H9 (cell line): ENCODE measurements at regions not wholly inside any gene's neighbourhood (a gene's known extent, or its start where the extent isn't known, plus 50 kb on each side); places are given as distances from the start of the nearest gene placed in this dataset.

ENCODE experiments used
- DNase-seq: peaks from one replicate; pipeline ENCODE4 v3.0.0-alpha.2; 2017
- H2AFZ ChIP-seq: one replicate; pipeline ENCODE4 v1.6.1; 2013; ENCODE audit warnings: mild to moderate bottlenecking, low read length, control low read depth, moderate library complexity
- H2AK5ac ChIP-seq: 2 replicates; pipeline ENCODE4 v1.6.1; 2013; ENCODE audit warnings: low read length, control low read depth, mixed read lengths; ENCODE audit not compliant: insufficient read length
- H2BK120ac ChIP-seq: one replicate; pipeline ENCODE4 v1.6.1; 2013; ENCODE audit warnings: low read depth, mild to moderate bottlenecking, low read length, control low read depth, inconsistent platforms; ENCODE audit not compliant: poor library complexity, severe bottlenecking
- H2BK12ac ChIP-seq: 2 replicates; pipeline ENCODE4 v1.6.1; 2013; ENCODE audit warnings: low read length, control low read depth, mixed read lengths, low read depth; ENCODE audit not compliant: insufficient read length
- H2BK15ac ChIP-seq: 2 replicates; pipeline ENCODE4 v1.6.1; 2013; ENCODE audit warnings: low read depth, low read length, control low read depth
- H2BK20ac ChIP-seq: one replicate; pipeline ENCODE4 v1.6.1; 2013; ENCODE audit warnings: low read depth, mild to moderate bottlenecking, low read length, control low read depth, inconsistent platforms; ENCODE audit not compliant: poor library complexity, severe bottlenecking
- H2BK5ac ChIP-seq: 2 replicates; pipeline ENCODE4 v1.6.1; 2013; ENCODE audit warnings: low read length, control low read depth, mixed read lengths; ENCODE audit not compliant: insufficient read length
- H3K14ac ChIP-seq: 2 replicates; pipeline ENCODE4 v1.6.1; 2013; ENCODE audit warnings: low read length, control low read depth; ENCODE audit not compliant: insufficient read depth
- H3K18ac ChIP-seq: 2 replicates; pipeline ENCODE4 v1.6.1; 2013; ENCODE audit warnings: low read depth, mild to moderate bottlenecking, mixed read lengths, low read length, control low read depth; ENCODE audit not compliant: insufficient read length
- H3K23ac ChIP-seq: 2 replicates; pipeline ENCODE4 v1.6.1; 2013; ENCODE audit warnings: low read length, control low read depth, mixed read lengths, low read depth; ENCODE audit not compliant: insufficient read length
- H3K23me2 ChIP-seq: 2 replicates; pipeline ENCODE4 v1.6.1; 2013; ENCODE audit warnings: low read depth, mild to moderate bottlenecking, mixed read lengths, low read length, control low read depth; ENCODE audit not compliant: insufficient read length, poor library complexity, severe bottlenecking
- H3K27ac ChIP-seq: 2 replicates; pipeline ENCODE4 v1.5.1; 2013; ENCODE audit warnings: low read length, control low read depth, mixed read lengths, low read depth; ENCODE audit not compliant: insufficient read length
- H3K27me3 ChIP-seq: 2 replicates; pipeline ENCODE4 v1.6.1; 2013; ENCODE audit warnings: low read length, control low read depth, inconsistent platforms; ENCODE audit not compliant: insufficient read depth
- H3K4ac ChIP-seq: 2 replicates; pipeline ENCODE4 v1.6.1; 2013; ENCODE audit warnings: low read depth, mild to moderate bottlenecking, control low read depth, inconsistent platforms, low read length, moderate library complexity
- H3K4me1 ChIP-seq: 2 replicates; pipeline ENCODE4 v1.6.1; 2013; ENCODE audit warnings: low read length, control low read depth, inconsistent platforms; ENCODE audit not compliant: insufficient read depth
- H3K4me2 ChIP-seq: 2 replicates; pipeline ENCODE4 v1.6.1; 2013; ENCODE audit warnings: low read length, control low read depth, mixed read lengths; ENCODE audit not compliant: insufficient read length, insufficient read depth
- H3K56ac ChIP-seq: 2 replicates; pipeline ENCODE4 v1.6.1; 2013; ENCODE audit warnings: low read depth, mild to moderate bottlenecking, mixed read lengths, low read length, control low read depth; ENCODE audit not compliant: insufficient read length
- H3K79me1 ChIP-seq: 2 replicates; pipeline ENCODE4 v1.6.1; 2013; ENCODE audit warnings: low read depth, mild to moderate bottlenecking, moderate library complexity, low read length, control low read depth, inconsistent platforms; ENCODE audit not compliant: insufficient read depth, poor library complexity, severe bottlenecking
- H3K79me2 ChIP-seq: 2 replicates; pipeline ENCODE4 v1.6.1; 2013; ENCODE audit warnings: low read length, control low read depth, inconsistent platforms; ENCODE audit not compliant: insufficient read depth
- H3K9ac ChIP-seq: 2 replicates; pipeline ENCODE4 v1.6.1; 2013; ENCODE audit warnings: low read length, control low read depth, mixed read lengths; ENCODE audit not compliant: insufficient read length; ENCODE audit errors: extremely low read depth
- H3K9me3 ChIP-seq: one replicate; pipeline ENCODE4 v1.6.1; 2013; ENCODE audit warnings: low read depth, low read length, inconsistent platforms; ENCODE audit not compliant: control insufficient read depth
- H3T11ph ChIP-seq: one replicate; pipeline ENCODE4 v1.6.1; 2013; ENCODE audit warnings: mild to moderate bottlenecking, low read length, control low read depth, inconsistent platforms
- H4K20me1 ChIP-seq: one replicate; pipeline ENCODE4 v1.6.1; 2013; ENCODE audit not compliant: control insufficient read depth, insufficient read length, insufficient read depth
- H4K5ac ChIP-seq: 2 replicates; pipeline ENCODE4 v1.6.1; 2013; ENCODE audit warnings: low read depth, mild to moderate bottlenecking, mixed read lengths, low read length, control low read depth; ENCODE audit not compliant: insufficient read length
- H4K8ac ChIP-seq: replicated peaks from 2 replicates; pipeline ENCODE4 v1.6.1; 2013; ENCODE audit warnings: low read length, control low read depth, mixed read lengths, low read depth; ENCODE audit not compliant: insufficient read length
- H4K91ac ChIP-seq: 2 replicates; pipeline ENCODE4 v1.6.1; 2013; ENCODE audit warnings: low read depth, mild to moderate bottlenecking, moderate library complexity, mixed read lengths, low read length, control low read depth; ENCODE audit not compliant: insufficient read length
- H3K27ac Mint-ChIP-seq, 3 experiments: 2 replicates in 2 of 3; 3 replicates in 1 of 3; pipeline ENCODE4 v1.8.0; 2020 to 2021; ENCODE audit warnings: mixed read lengths in 3 of 3, mild to moderate bottlenecking in 1 of 3, moderate library complexity in 1 of 3
- H3K27me3 Mint-ChIP-seq: 2 replicates; pipeline ENCODE4 v1.8.0; 2021; ENCODE audit warnings: low read depth, mild to moderate bottlenecking, moderate library complexity, mixed read lengths
- H3K36me3 Mint-ChIP-seq, 3 experiments: 2 replicates in 2 of 3; 3 replicates in 1 of 3; pipeline ENCODE4 v1.8.0; 2020 to 2021; ENCODE audit warnings: low read depth in 3 of 3, mixed read lengths in 3 of 3; ENCODE audit not compliant: insufficient read depth in 1 of 3
- H3K4me1 Mint-ChIP-seq, 2 experiments: 2 replicates each; pipeline ENCODE4 v1.8.0; 2020; ENCODE audit warnings: mixed read lengths in 2 of 2
- H3K4me3 Mint-ChIP-seq, 2 experiments: 2 replicates in 1 of 2; 3 replicates in 1 of 2; pipeline ENCODE4 v1.8.0; 2020 to 2021; ENCODE audit warnings: mild to moderate bottlenecking in 2 of 2, mixed read lengths in 2 of 2, moderate library complexity in 1 of 2
- H3K9me3 Mint-ChIP-seq, 2 experiments: 2 replicates in 1 of 2; 3 replicates in 1 of 2; pipeline ENCODE4 v1.8.0; 2020; ENCODE audit warnings: mild to moderate bottlenecking in 2 of 2, mixed read lengths in 2 of 2, moderate library complexity in 1 of 2
- WGBS: extraction: QIAGEN DNeasy Blood & Tissue Kit; methylation state at CpG from one replicate; pipeline ENCODE4 v1.1.7; 2013; ENCODE audit warnings: missing lambda C conversion rate, low lambda C conversion rate, mixed read lengths; ENCODE audit not compliant: insufficient read length; ENCODE audit errors: extremely low coverage; 5-methylcytosine and 5-hydroxymethylcytosine counted together
- TF ChIP-seq, protein P1 (sequence below): fragments of 200-600 bp; sonication (generic); conservative IDR thresholded peaks from 3 replicates; pipeline ENCODE4 v1.8.0; 2021; ENCODE audit warnings: antibody characterized with exemption, mild to moderate bottlenecking

GRCh38 chr18:60060578-60060977 lies 160.8 kb downstream of the PMAIP1 start:
- Histone ChIP-seq H2BK15ac (no peak overlapping the region), H2BK20ac (no peak overlapping the region), H3K14ac (no peak overlapping the region), H3K4ac (no peak overlapping the region), H3K23me2 (no peaks in the 10 kb centered on the region), H4K8ac (no peak overlapping the region), H4K91ac (no peak overlapping the region), H3K27me3 (no peaks in the 10 kb centered on the region), H2AK5ac (no peak overlapping the region), H3K79me2 (no peaks in the 10 kb centered on the region), H2BK12ac (no peak overlapping the region), H3K9me3 (no peaks in the 10 kb centered on the region), H3K18ac (no peak overlapping the region), H4K20me1 (no peaks in the 10 kb centered on the region), H3K4me1 (no peaks in the 10 kb centered on the region), H3K27ac (no peak overlapping the region), H3K56ac (no peak overlapping the region), H2BK120ac (no peak overlapping the region), H3K9ac (no peak overlapping the region), H2BK5ac (no peak overlapping the region), H3K4me2 (no peak overlapping the region), H3T11ph (no peak overlapping the region), H3K79me1 (no peaks in the 10 kb centered on the region), H2AFZ (no peak overlapping the region), H4K5ac (no peak overlapping the region), H3K23ac (no peak overlapping the region)
- no CpG with 5 or more reads among the region's 3 CpGs for WGBS
- no peak for DNase-seq
- Mint-ChIP-seq H3K36me3 (peaks cover 3 to 18% (median 6%) of the 10 kb centered on the region in 3 experiments), H3K4me1 (peaks cover 0 to 6% of the 10 kb centered on the region in 2 experiments; a peak in 2 of 4 replicates), H3K9me3 (peaks cover 7 to 23% of the 10 kb centered on the region in 2 experiments; a peak in 4 of 5 replicates), H3K27ac (no peak overlapping the region), H3K4me3 (no peak overlapping the region), H3K27me3 (no peaks in the 10 kb centered on the region)
- TF ChIP-seq, protein P1, sequence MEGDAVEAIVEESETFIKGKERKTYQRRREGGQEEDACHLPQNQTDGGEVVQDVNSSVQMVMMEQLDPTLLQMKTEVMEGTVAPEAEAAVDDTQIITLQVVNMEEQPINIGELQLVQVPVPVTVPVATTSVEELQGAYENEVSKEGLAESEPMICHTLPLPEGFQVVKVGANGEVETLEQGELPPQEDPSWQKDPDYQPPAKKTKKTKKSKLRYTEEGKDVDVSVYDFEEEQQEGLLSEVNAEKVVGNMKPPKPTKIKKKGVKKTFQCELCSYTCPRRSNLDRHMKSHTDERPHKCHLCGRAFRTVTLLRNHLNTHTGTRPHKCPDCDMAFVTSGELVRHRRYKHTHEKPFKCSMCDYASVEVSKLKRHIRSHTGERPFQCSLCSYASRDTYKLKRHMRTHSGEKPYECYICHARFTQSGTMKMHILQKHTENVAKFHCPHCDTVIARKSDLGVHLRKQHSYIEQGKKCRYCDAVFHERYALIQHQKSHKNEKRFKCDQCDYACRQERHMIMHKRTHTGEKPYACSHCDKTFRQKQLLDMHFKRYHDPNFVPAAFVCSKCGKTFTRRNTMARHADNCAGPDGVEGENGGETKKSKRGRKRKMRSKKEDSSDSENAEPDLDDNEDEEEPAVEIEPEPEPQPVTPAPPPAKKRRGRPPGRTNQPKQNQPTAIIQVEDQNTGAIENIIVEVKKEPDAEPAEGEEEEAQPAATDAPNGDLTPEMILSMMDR: no peak
